K562 (cell line): ENCODE measurements at regions not wholly inside any gene's neighbourhood (a gene's known extent, or its start where the extent isn't known, plus 50 kb on each side); places are given as distances from the start of the nearest gene placed in this dataset.

Experiments
- ATAC-seq: fragments of 200-7000 bp; cut with Tn5 transposase; 3 replicates; pipeline ENCODE4 v1.9.1; 2020; ENCODE audit warnings: moderate library complexity
- BruUV-seq: library from RNA; stranded (reverse); fragments of 400-500 nt; replicated peaks from 2 replicates; lab custom pipeline; 2021; lab: Mats Ljungman, UMichigan
- CTCF ChIA-PET: fragments of 300-600 bp; formaldehyde crosslinking; extraction: SDS; loops from one replicate; lab custom pipeline; 2021; ENCODE audit warnings: low intra/inter-chr PET ratio; lab: Yijun Ruan, JAX
- POLR2A ChIA-PET: fragments of 300-600, 350-650 bp; sonication (Branson Sonifier 250); formaldehyde crosslinking; extraction: SDS; loops from one replicate; lab custom pipeline; 2021; ENCODE audit warnings: antibody characterized with exemption, inconsistent platforms; lab: Yijun Ruan, JAX
- DNase-seq, 4 experiments: peaks; one replicate each; pipeline versions ENCODE4 v3.0.0 to v3.0.0-alpha.2; 2011 to 2018; ENCODE audit warnings: low spot score in 3 of 4, mixed read lengths in 3 of 4; ENCODE audit errors: extremely low read depth in 1 of 4
- FAIRE-seq: peaks from 2 replicates; lab custom pipeline; 2011; peaks lifted over from hg19 to GRCh38; lab: Jason Lieb, UNC
- H2AFZ ChIP-seq: 2 replicates; pipeline ENCODE4 v1.6.0; 2011; ENCODE audit warnings: low read depth, low read length, control low read depth, inconsistent platforms
- H3K27ac ChIP-seq: fragments of 200-600 bp; 3 replicates; pipeline ENCODE4 v1.8.0; 2011; ENCODE audit warnings: low read depth, mild to moderate bottlenecking, control low read depth, inconsistent platforms, low read length, moderate library complexity, mixed read lengths; ENCODE audit errors: extremely low read depth
- H3K27me3 ChIP-seq, 2 experiments: fragments of 300-600 bp in 1 of 2; 2 replicates in 1 of 2; 3 replicates in 1 of 2; pipeline versions ENCODE4 v1.6.0 to v1.8.0; 2011; ENCODE audit warnings: inconsistent platforms in 2 of 2, low read length in 2 of 2, mild to moderate bottlenecking in 1 of 2, mixed read lengths in 1 of 2, moderate library complexity in 1 of 2; ENCODE audit not compliant: control insufficient read depth in 2 of 2, insufficient read depth in 2 of 2
- H3K36me3 ChIP-seq: fragments of 300-600 bp; 3 replicates; pipeline ENCODE4 v1.8.0; 2011; ENCODE audit warnings: mild to moderate bottlenecking, low read length, inconsistent platforms; ENCODE audit not compliant: control insufficient read depth, insufficient read depth
- H3K4me1 ChIP-seq, 2 experiments: fragments of 200-600 bp in 1 of 2; replicated peaks in 1 of 2; 2 replicates in 1 of 2; 3 replicates in 1 of 2; pipeline versions ENCODE4 v1.5.1 to v1.8.0; 2011; ENCODE audit warnings: inconsistent platforms in 2 of 2, low read length in 2 of 2, mild to moderate bottlenecking in 1 of 2, mixed read lengths in 1 of 2, moderate library complexity in 1 of 2; ENCODE audit not compliant: control insufficient read depth in 2 of 2, insufficient read depth in 2 of 2
- H3K4me2 ChIP-seq: 2 replicates; pipeline ENCODE4 v1.6.1; 2011; ENCODE audit warnings: low read length, control low read depth, inconsistent platforms, mixed read lengths; ENCODE audit not compliant: insufficient read depth
- H3K4me3 ChIP-seq: fragments of 200-600 bp; sonication (generic), shearing (Covaris generic); 2 replicates; pipeline ENCODE4 v1.5.1; 2016; ENCODE audit warnings: control low read depth, inconsistent platforms
- H3K79me2 ChIP-seq: fragments of 200-600 bp; 3 replicates; pipeline ENCODE4 v1.8.0; 2011; ENCODE audit warnings: low read length, inconsistent platforms; ENCODE audit not compliant: control insufficient read depth, insufficient read depth
- H3K9ac ChIP-seq, 2 experiments: 2 replicates each; pipeline versions ENCODE4 v1.6.0 to v1.6.1; 2011; ENCODE audit warnings: low read depth in 2 of 2, low read length in 2 of 2, control low read depth in 1 of 2, inconsistent platforms in 1 of 2, mild to moderate bottlenecking in 1 of 2, mixed read lengths in 1 of 2; ENCODE audit not compliant: insufficient read depth in 1 of 2
- H3K9me1 ChIP-seq: one replicate; pipeline ENCODE4 v1.6.0; 2011; ENCODE audit warnings: inconsistent platforms, mild to moderate bottlenecking, low read length, moderate library complexity; ENCODE audit not compliant: control insufficient read depth, insufficient read depth
- H3K9me3 ChIP-seq: replicated peaks from 2 replicates; pipeline ENCODE4 v1.5.1; 2011; ENCODE audit warnings: low read depth, low read length, inconsistent platforms; ENCODE audit not compliant: control insufficient read depth, insufficient read depth
- H4K20me1 ChIP-seq: replicated peaks from 2 replicates; pipeline ENCODE4 v1.6.1; 2011; ENCODE audit warnings: low read length, inconsistent platforms, mixed read lengths; ENCODE audit not compliant: control insufficient read depth, insufficient read depth
- CHD2 ChIP-seq: IDR thresholded peaks from 2 replicates; pipeline ENCODE4 v1.6.1; 2011; ENCODE audit warnings: low read depth, low read length
- DPF2 ChIP-seq: fragments of 450-650 bp; IDR thresholded peaks from 2 replicates; pipeline ENCODE4 v1.6.1; 2016
- ERF ChIP-seq: fragments of 450-650 bp; formaldehyde crosslinking; IDR thresholded peaks from 2 replicates; pipeline ENCODE4 v1.4.0; 2020; ENCODE audit warnings: mild to moderate bottlenecking, mixed read lengths
- FOSL1 ChIP-seq: fragments of 200-800 bp; sonication (Bioruptor generic); conservative IDR thresholded peaks from 2 replicates; pipeline ENCODE4 v1.6.1; 2016; ENCODE audit warnings: missing genetic modification characterization, missing compliant biosample characterization
- HDAC1 ChIP-seq, 2 experiments: fragments of 450-650 bp; IDR thresholded peaks; 2 replicates each; pipeline ENCODE4 v1.6.1; 2016 to 2017; ENCODE audit warnings: inconsistent platforms in 1 of 2, mild to moderate bottlenecking in 1 of 2, moderate library complexity in 1 of 2
- HOXB6 ChIP-seq: fragments of 250-450 bp; sonication (Bioruptor Pico); IDR thresholded peaks from 2 replicates; pipeline ENCODE4 v1.5.1; 2022; ENCODE audit warnings: mild to moderate bottlenecking, borderline replicate concordance
- ID3 ChIP-seq, 2 experiments: fragments of 250-450 bp in 1 of 2; fragments of 450-650 bp in 1 of 2; sonication (Bioruptor Pico) in 1 of 2; IDR thresholded peaks; 2 replicates each; pipeline versions ENCODE4 v1.6.1 to v1.8.0; 2016 to 2021; ENCODE audit warnings: mild to moderate bottlenecking in 2 of 2, moderate library complexity in 2 of 2, missing compliant biosample characterization in 1 of 2, missing genetic modification characterization in 1 of 2
- NFE2 ChIP-seq: IDR thresholded peaks from 2 replicates; pipeline ENCODE4 v1.6.1; 2014; ENCODE audit warnings: antibody characterized with exemption, low read depth
- PHF8 ChIP-seq: fragments of 200-600 bp; sonication (generic); IDR thresholded peaks from 2 replicates; pipeline ENCODE4 v1.6.1; 2012; ENCODE audit warnings: mixed run types, mild to moderate bottlenecking, inconsistent platforms, low read length, moderate library complexity, borderline replicate concordance
- RBM34 ChIP-seq: fragments of 200-400 bp; formaldehyde crosslinking; IDR thresholded peaks from 2 replicates; pipeline ENCODE4 v1.6.1; 2018; ENCODE audit warnings: low read length, borderline replicate concordance; ENCODE audit not compliant: insufficient read depth
- SIRT6 ChIP-seq: IDR thresholded peaks from one replicate; pipeline ENCODE4 v1.6.1; 2012; ENCODE audit warnings: low read depth, mild to moderate bottlenecking, control low read depth, inconsistent platforms, low read length, moderate library complexity
- ZNF436 ChIP-seq: fragments of 250-450, 450-650 bp; sonication (Bioruptor Pico); formaldehyde crosslinking; IDR thresholded peaks from 2 replicates; pipeline ENCODE4 v1.7.0; 2020; ENCODE audit warnings: mild to moderate bottlenecking
- in situ Hi-C: fragments of 300-500 bp; cut with MboI; formaldehyde crosslinking; loops from 4 replicates; pipeline ENCODE4 v1.15.0; 2018; ENCODE audit warnings: inconsistent platforms, mixed read lengths
- intact Hi-C: fragments of 100-400 bp; cut with micrococcal nuclease; formaldehyde crosslinking; loops from 2 replicates; pipeline ENCODE4 v1.14.2; 2022
- TF ChIP-seq, protein P1 (sequence below): fragments of 200-800 bp; sonication (Bioruptor generic); IDR thresholded peaks from 2 replicates; pipeline ENCODE4 v1.6.1; 2017; ENCODE audit warnings: missing genetic modification characterization, missing compliant biosample characterization
- TF ChIP-seq, protein P2 (sequence below): sonication (generic); formaldehyde crosslinking; IDR thresholded peaks from 2 replicates; pipeline ENCODE4 v1.8.1; 2023; ENCODE audit warnings: missing genetic modification reagents, mild to moderate bottlenecking, borderline replicate concordance

DNA sequence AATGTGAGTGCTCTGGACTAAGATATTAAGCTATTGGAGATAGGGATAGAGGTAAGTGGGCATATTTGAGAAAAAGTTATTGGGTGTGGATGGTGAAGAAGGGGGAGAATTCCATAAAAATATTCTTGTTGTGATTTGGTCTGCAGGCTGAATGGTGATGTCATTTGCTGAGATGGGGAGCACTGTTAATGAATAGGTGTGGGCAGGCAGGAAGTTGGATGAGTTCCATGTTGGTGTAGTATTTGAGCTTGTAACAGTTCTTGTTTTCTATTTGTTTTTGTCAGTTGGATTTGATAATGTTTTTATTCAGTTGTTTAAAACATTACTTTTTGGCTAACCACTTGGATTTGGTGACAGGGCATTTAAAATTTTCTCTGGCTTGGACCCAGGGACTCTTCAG lies 168.8 kb downstream of the C11orf87 start:
- ChIA-PET POLR2A (no interaction called here), CTCF (interaction anchor here (0.6 kb wide), 1 partner anchor 37 kb away, joined by 3 read pairs; no protein-coding TSS in a partner anchor)
- Histone ChIP-seq H3K27ac (no peak overlapping the region), H3K9me1 (no peaks in the 10 kb centered on the region), H3K79me2 (no peaks in the 10 kb centered on the region), H3K9me3 (0 out of 2 replicates have a peak, but pooled peaks cover 2% of the 10 kb centered on the region), H3K4me2 (no peak overlapping the region), H3K27me3 (no peaks in the 10 kb centered on the region), H3K4me3 (no peak overlapping the region), H3K36me3 (no peaks in the 10 kb centered on the region), H3K4me1 (no peaks in the 10 kb centered on the region), H2AFZ (no peak overlapping the region), H4K20me1 (no peaks in the 10 kb centered on the region), H3K9ac (no peak overlapping the region)
- intact Hi-C loops: no loop called here
- ATAC-seq (no peak), FAIRE-seq (no peak), DNase-seq (no peak)
- in situ Hi-C loops: no loop called here
- TF ChIP-seq NFE2 (no peak), SIRT6 (no peak), DPF2 (no peak), PHF8 (no peak), HDAC1 (IDR thresholded peaks at IDR 0.05) (no peak), ID3 (CRISPR knock-in tag; IDR thresholded peaks at IDR 0.05) (no peak), ID3 (tag; IDR thresholded peaks at IDR 0.05) (no peak), RBM34 (no peak), HOXB6 (no peak), FOSL1 (tag) (no peak), CHD2 (no peak), ZNF436 (CRISPR knock-in tag) (no peak), ERF (no peak)
- TF ChIP-seq, protein P1, sequence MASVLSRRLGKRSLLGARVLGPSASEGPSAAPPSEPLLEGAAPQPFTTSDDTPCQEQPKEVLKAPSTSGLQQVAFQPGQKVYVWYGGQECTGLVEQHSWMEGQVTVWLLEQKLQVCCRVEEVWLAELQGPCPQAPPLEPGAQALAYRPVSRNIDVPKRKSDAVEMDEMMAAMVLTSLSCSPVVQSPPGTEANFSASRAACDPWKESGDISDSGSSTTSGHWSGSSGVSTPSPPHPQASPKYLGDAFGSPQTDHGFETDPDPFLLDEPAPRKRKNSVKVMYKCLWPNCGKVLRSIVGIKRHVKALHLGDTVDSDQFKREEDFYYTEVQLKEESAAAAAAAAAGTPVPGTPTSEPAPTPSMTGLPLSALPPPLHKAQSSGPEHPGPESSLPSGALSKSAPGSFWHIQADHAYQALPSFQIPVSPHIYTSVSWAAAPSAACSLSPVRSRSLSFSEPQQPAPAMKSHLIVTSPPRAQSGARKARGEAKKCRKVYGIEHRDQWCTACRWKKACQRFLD (CRISPR knock-in tag): no peak
- TF ChIP-seq, protein P2, sequence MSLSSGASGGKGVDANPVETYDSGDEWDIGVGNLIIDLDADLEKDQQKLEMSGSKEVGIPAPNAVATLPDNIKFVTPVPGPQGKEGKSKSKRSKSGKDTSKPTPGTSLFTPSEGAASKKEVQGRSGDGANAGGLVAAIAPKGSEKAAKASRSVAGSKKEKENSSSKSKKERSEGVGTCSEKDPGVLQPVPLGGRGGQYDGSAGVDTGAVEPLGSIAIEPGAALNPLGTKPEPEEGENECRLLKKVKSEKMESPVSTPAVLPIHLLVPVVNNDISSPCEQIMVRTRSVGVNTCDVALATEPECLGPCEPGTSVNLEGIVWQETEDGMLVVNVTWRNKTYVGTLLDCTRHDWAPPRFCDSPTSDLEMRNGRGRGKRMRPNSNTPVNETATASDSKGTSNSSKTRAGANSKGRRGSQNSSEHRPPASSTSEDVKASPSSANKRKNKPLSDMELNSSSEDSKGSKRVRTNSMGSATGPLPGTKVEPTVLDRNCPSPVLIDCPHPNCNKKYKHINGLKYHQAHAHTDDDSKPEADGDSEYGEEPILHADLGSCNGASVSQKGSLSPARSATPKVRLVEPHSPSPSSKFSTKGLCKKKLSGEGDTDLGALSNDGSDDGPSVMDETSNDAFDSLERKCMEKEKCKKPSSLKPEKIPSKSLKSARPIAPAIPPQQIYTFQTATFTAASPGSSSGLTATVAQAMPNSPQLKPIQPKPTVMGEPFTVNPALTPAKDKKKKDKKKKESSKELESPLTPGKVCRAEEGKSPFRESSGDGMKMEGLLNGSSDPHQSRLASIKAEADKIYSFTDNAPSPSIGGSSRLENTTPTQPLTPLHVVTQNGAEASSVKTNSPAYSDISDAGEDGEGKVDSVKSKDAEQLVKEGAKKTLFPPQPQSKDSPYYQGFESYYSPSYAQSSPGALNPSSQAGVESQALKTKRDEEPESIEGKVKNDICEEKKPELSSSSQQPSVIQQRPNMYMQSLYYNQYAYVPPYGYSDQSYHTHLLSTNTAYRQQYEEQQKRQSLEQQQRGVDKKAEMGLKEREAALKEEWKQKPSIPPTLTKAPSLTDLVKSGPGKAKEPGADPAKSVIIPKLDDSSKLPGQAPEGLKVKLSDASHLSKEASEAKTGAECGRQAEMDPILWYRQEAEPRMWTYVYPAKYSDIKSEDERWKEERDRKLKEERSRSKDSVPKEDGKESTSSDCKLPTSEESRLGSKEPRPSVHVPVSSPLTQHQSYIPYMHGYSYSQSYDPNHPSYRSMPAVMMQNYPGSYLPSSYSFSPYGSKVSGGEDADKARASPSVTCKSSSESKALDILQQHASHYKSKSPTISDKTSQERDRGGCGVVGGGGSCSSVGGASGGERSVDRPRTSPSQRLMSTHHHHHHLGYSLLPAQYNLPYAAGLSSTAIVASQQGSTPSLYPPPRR: no peak
- BruUV-seq: no TSS peak
